ENCODE measurements at regions not wholly inside any gene's neighbourhood (a gene's known extent, or its start where the extent isn't known, plus 50 kb on each side); places are given as distances from the start of the nearest gene placed in this dataset.

DNA sequence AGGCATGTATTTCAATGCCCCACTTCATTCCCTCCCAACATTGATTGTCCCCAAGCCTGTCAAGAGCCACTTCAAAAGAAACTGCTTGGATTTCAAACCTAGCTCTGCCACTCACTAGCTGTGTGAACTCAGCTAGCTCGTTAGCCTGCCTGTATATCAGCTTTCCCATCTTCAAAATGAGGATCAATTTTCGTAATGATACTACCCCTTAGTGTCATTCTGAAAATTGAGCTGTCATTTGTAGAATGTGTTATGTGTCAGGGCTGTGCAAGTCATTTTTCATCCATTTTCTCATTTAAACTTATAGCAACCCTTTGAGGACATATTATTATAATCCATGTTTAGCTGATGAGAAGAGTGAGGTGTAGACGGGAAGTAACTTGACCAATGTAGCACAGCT is 88.6 kb downstream of the TRIM42 start:
- DNase-seq (ENCODE audit: low read depth): no peak
- no peak overlapping the region for H3K4me3 ChIP-seq (ENCODE audit: low read depth, low read length)
- TF ChIP-seq, protein P1, sequence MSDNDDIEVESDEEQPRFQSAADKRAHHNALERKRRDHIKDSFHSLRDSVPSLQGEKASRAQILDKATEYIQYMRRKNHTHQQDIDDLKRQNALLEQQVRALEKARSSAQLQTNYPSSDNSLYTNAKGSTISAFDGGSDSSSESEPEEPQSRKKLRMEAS (IDR thresholded peaks at IDR 0.05; ENCODE audit: low read depth, low read length): no peak
- TF ChIP-seq MYC (IDR thresholded peaks at IDR 0.05; ENCODE audit: low read depth, low read length) (no peak), POLR2A (IDR thresholded peaks at IDR 0.05; ENCODE audit: extremely low read depth, insufficient read length) (no peak)
- TF ChIP-seq, protein P2, sequence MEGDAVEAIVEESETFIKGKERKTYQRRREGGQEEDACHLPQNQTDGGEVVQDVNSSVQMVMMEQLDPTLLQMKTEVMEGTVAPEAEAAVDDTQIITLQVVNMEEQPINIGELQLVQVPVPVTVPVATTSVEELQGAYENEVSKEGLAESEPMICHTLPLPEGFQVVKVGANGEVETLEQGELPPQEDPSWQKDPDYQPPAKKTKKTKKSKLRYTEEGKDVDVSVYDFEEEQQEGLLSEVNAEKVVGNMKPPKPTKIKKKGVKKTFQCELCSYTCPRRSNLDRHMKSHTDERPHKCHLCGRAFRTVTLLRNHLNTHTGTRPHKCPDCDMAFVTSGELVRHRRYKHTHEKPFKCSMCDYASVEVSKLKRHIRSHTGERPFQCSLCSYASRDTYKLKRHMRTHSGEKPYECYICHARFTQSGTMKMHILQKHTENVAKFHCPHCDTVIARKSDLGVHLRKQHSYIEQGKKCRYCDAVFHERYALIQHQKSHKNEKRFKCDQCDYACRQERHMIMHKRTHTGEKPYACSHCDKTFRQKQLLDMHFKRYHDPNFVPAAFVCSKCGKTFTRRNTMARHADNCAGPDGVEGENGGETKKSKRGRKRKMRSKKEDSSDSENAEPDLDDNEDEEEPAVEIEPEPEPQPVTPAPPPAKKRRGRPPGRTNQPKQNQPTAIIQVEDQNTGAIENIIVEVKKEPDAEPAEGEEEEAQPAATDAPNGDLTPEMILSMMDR (IDR thresholded peaks at IDR 0.05; ENCODE audit: low read depth, low read length): no peak

DNA sequence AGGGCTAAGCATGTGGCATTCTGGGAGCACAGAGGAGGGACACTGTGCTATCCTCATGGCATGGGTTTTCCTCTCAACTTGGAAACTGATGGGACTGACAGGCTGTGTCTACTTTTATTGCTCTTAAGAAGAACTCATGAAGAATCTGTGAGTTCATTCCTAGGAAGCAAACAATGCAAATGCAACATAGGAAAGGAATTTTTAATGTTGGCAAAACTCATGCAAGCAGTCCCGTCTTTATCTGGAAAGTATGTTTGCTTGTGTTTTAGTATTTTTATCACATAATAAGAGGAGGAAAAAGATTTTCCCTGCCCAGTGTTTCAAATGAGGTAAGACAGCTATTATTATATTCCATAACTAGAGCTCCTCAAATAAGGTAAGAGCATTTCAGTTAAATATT is 89.7 kb downstream of the TRIM42 start:
- TF ChIP-seq, protein P2 (IDR thresholded peaks at IDR 0.05; ENCODE audit: low read depth, low read length): no peak
- TF ChIP-seq POLR2A (IDR thresholded peaks at IDR 0.05; ENCODE audit: extremely low read depth, insufficient read length) (no peak), MYC (IDR thresholded peaks at IDR 0.05; ENCODE audit: low read depth, low read length) (no peak)
- TF ChIP-seq, protein P1 (IDR thresholded peaks at IDR 0.05; ENCODE audit: low read depth, low read length): no peak
- no peak for DNase-seq (ENCODE audit: low read depth)
- H3K4me3 ChIP-seq (ENCODE audit: low read depth, low read length): no peak overlapping the region

DNA sequence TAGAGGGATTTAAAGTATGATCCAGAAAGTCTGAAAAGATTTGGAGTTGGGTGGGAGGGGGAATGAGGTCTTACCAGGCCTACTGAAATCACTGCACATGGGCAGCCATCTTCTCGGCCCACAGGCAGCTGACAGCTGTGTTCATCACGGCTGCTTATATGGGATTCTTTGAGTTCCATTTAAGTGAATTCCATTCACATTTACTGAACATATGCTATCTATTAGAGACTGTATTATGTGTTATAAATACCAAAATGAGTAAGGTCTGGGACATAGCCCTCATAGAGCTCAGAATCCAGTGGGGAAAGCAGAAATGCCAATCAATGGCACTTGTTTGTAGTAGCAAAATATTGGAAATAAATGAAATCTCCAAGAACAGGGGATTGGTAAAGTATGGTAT is 91.1 kb downstream of the TRIM42 start:
- no peak for DNase-seq (ENCODE audit: low read depth)
- H3K4me3 ChIP-seq (ENCODE audit: low read depth, low read length): no peak overlapping the region
- TF ChIP-seq, protein P1 (IDR thresholded peaks at IDR 0.05; ENCODE audit: low read depth, low read length): no peak
- TF ChIP-seq MYC (IDR thresholded peaks at IDR 0.05; ENCODE audit: low read depth, low read length) (no peak), POLR2A (IDR thresholded peaks at IDR 0.05; ENCODE audit: extremely low read depth, insufficient read length) (no peak)
- TF ChIP-seq, protein P2 (IDR thresholded peaks at IDR 0.05; ENCODE audit: low read depth, low read length): no peak

DNA sequence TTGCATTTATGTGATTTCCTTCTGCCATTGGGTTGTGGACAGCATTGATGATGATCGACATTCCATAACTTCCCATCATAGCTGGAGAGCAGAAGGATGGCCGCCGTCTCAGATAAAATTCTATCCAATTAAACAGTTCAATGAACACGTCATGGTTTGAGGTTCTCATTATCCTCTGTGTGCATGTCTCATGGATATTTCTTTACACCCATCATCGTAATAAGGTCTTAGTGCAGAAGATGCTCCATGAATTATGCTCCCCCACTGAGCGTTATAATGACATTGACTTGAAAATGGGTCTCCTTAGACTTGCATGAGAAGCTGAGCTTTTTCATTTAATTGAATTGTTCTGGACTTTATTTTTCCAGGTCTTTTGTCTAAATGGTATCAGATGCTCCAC is 92.1 kb downstream of the TRIM42 start:
- no peak overlapping the region for H3K4me3 ChIP-seq (ENCODE audit: low read depth, low read length)
- DNase-seq (ENCODE audit: low read depth): no peak
- no peak for TF ChIP-seq MYC (IDR thresholded peaks at IDR 0.05; ENCODE audit: low read depth, low read length)

DNA sequence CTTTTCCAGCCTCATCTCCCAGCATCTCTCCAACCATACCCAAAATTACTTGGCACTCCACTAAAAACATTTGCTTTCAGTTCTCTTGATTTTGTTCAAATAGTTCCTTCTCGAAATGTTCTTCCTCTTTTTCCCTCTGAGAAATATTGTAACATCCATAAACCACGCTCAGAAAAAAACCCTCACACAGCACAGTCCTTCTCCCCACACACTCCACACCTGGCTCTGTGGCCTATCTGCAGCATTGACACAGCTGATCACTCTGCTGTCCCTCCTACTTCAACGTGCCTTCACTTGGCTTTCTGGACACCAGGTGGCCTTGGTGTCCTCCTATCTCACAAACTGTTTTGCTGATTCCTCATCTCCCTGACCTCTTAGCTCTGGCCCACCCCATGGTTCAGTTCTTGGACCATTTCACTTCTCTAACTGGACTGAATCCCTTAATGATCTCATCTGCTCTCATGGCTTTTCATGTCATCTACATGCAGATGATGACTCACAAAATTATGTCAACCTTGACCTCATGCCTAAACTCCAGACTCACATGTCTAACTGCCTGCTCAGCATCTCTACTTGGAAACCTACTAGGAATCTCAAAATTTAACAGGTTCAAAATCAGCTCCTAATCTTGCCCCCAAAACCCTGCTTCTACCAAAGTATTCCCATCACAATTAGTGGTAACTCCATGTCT is 93.3 kb downstream of the TRIM42 start:
- no peak for DNase-seq (ENCODE audit: low read depth)
- no peak for TF ChIP-seq MYC (IDR thresholded peaks at IDR 0.05; ENCODE audit: low read depth, low read length)
- TF ChIP-seq POLR2A (IDR thresholded peaks at IDR 0.05; ENCODE audit: extremely low read depth, insufficient read length): no peak
- TF ChIP-seq, protein P2 (IDR thresholded peaks at IDR 0.05; ENCODE audit: low read depth, low read length): no peak
- TF ChIP-seq, protein P1 (IDR thresholded peaks at IDR 0.05; ENCODE audit: low read depth, low read length): no peak
- no peak overlapping the region for H3K4me3 ChIP-seq (ENCODE audit: low read depth, low read length)

DNA sequence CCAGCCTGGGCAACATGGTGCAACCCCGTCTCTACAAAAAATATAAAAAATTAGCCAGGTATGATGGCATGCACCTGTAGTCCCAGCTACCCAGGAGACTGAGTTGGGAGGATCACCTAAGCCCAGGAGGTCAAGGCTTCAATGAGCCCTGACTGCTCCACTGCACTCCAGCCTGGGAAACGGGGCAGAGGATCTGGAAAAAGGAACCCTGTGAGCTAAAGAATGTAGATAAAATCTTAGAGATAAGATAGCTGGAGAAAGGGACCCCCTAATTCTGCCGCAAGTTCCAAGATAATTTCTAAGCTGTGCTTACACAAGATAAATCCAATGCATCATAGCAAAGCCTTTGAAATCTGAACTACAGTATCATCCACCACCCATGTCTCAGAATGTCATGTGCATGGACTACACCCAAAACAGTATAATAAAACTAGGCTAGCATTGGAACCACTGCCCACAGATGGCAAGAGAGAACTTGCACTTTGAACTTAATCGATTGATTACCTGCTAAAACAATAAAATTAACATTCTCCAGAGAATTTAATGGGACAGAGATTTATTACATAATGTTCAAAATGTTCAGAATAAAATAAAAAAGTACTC is 99.9 kb downstream of the TRIM42 start:
- no peak overlapping the region for H3K4me3 ChIP-seq (ENCODE audit: low read depth, low read length)
- TF ChIP-seq POLR2A (IDR thresholded peaks at IDR 0.05; ENCODE audit: extremely low read depth, insufficient read length): no peak
- TF ChIP-seq, protein P1 (IDR thresholded peaks at IDR 0.05; ENCODE audit: low read depth, low read length): no peak
- no peak for TF ChIP-seq MYC (IDR thresholded peaks at IDR 0.05; ENCODE audit: low read depth, low read length)
- TF ChIP-seq, protein P2 (IDR thresholded peaks at IDR 0.05; ENCODE audit: low read depth, low read length): no peak
- DNase-seq (ENCODE audit: low read depth): no peak
